ENCODE measurements at regions not wholly inside any gene's neighbourhood (a gene's known extent, or its start where the extent isn't known, plus 50 kb on each side); places are given as distances from the start of the nearest gene placed in this dataset.
"Not testable (repeated sequence)": the region's sequence is repeated elsewhere in the genome, so short reads cannot be mapped to it uniquely, and the experiment has no call there.

DNA sequence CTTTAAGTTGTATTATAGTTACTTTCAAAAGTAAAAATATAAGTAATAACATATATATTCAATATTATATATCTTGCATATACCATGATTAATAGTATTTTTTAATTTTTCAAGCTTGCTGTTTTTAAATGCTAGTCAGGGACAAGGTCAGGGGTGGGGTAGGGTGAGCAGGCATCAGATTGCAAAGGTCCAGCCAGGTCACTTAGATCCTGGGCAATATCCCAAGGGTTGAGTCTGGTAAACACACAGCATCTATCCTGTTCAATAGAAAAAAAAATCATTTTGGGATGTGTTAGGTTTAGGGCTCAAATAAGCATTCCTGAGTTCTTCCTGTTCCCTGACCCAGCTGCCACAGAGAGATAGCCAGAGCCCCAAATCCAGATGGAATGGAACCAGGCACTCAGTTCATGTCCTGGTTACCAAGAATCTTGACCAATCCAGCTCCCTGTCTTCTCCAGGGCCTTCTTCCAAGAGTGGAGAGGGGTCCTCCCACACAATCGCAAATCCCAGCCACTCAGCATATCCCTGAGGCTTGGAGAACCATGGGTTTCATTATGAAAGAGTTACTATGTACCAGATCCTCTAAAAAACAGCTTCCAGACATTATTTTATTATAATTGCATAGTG is 134.9 kb upstream of the TOP1 start:
- DNase-seq (ENCODE audit: low read depth), result no peak

DNA sequence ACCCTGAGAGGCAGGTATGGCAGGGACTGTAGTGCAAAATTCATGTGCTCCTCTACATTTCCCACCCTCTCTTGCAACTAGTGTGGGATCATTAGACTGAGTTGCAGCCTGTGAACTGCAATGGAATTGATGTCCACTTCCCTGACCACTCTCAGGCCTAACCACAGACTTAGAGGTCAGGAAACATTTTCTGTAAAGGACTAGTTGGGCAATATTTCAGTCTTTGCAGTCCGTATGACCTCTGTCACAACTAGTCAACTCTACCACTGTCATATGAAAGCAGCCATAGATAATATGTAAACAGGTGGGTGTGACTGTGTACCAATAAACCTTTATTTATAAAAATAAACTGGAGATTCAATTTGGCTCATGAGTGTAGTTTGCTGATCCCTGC is 134.4 kb upstream of the TOP1 start:
- DNase-seq (ENCODE audit: low read depth), result no peak

DNA sequence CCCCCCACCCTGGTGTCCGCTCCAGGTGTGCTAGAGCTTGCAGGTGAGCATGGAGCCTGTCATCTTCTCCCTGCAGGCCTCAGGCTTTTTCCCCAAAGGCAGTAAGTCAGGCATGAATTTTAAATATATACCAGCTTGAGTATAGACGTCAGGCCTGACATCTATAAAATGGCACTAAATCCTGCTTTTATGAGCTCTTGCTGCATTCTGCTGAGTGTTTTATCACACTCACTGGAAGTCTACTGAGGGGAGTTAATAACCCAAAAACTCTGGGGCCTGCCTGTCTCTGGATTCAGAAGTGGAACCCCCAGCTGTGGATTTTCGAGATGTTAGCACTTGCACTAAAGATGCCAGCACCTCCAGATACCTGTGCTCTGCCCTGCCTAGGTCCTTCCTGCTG is 133.4 kb upstream of the TOP1 start:
- DNase-seq (ENCODE audit: low read depth), result no peak

DNA sequence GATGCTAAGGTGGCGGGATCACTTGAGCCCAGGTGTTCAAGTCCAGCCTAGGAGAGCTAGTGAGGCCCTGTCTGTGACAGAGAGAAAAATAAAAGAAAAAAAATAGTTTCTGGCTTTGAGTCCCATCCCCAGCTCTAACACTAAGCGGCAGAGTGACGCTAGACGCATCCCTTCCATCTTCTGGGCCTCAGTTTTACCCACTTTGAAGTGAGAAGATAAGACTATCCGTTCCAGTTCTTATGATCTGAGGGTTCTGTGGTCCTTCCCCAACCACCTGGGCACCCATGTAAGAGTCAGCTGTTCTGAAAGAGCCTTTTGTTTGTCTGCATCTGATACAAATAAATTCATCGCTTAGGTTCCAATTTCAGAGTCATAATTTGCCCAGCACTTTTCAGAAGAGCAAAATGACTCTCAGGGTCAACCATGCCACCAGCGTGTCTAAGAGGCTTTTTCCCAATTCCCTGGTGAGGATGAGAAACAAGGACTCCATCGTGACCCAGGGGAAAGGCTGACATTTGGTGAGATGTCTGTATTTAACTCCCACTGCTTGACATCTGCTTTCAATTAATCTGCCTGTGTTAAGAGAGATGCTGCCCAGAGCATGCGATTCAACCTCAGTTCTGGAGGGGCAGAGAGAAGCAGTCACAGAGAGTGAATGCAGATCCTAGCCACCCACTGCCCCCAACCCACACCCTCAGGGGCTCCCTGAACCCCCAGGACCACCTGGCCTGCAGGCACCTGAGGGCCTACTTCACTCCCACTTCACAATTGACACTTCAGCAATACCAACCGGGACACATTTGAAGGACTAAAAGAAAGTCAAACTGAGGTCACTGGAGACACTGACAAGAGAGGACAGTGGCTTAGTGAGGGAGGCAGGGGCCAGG is 131.6 kb upstream of the TOP1 start:
- no peak for DNase-seq (ENCODE audit: low read depth)

DNA sequence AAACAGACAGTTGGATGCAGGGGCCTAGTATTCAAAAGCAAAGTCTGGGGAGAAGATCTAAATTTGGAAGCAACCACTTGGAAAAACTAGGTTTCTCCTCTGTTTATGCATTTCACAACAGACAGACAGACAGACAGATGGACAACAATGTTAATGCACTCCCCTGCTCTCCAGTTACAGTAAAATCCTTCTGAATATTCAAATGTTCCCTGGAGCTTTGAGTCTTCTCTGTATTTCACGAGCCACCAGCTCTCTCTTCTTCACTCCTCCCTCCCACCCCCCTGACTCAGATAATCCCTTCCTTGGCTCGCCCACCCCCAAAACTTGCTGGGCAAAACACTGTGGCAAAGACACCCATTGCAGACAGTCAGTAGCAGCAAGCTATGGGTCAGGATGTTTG is 129.3 kb upstream of the TOP1 start:
- no peak for DNase-seq (ENCODE audit: low read depth)

DNA sequence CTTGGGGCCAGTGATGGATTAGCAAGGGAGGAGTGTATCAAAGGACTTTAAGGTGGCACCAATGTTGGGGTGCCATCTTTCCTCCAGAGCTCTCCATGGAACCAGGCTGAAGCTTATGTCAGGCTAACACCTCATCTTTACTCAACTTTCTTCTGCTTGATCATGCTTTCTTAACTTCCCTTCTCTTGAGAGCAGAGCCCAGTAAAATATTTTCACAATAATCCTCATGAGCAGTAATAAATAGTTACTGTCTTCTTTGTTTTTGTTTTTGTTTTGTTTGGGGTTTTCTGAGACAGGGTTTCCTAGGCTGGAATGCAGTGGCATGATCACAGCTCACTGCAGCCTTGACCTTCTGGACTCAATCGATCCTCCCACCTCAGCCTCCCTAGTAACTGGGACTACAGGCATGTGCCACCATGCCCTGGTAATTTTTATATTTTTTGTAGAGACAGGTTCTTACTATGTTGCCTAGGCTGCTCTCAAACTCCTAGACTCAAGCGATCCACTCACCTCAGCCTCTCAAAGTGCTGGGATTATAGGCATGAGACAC is 127.9 kb upstream of the TOP1 start:
- no peak for DNase-seq (ENCODE audit: low read depth)

DNA sequence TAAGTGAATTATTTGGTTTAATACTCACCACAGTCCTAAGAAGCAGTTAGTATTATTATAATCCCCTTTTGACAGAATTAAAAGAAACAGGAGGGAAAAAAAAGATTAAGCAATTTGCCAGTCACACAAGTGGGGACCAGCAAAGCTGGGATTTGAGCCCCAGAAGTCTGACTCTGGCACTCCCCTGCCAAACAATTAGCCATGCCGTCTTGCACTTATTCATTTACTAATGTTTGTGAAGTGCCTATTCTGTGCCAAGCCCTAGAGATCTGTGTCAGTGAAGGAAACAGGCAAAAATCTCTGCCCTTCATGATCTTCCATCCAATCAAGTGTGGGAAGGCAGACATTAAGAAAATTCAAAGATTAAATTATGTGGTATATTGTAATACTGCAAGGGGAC is 126.0 kb upstream of the TOP1 start:
- no peak for DNase-seq (ENCODE audit: low read depth)

DNA sequence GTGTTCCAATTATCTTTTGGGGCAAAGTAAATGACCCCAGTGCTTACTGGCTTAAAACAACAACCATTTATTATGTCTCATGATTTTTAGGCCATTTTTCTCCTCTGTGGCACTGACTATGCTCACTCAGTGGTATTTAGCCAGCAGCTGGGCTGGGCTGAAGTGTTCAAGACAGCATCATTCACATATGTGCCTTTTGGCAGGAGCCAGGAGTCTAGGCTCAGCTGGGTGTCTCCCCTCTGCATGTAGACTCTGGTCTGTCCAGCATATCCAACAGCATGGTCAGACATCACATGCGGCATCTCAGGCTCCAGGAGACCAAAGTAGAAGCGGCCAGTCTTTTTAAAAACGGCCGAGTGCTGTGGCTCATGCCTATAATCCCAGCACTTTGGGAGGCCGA is 120.3 kb upstream of the TOP1 start:
- no peak for DNase-seq (ENCODE audit: low read depth)

DNA sequence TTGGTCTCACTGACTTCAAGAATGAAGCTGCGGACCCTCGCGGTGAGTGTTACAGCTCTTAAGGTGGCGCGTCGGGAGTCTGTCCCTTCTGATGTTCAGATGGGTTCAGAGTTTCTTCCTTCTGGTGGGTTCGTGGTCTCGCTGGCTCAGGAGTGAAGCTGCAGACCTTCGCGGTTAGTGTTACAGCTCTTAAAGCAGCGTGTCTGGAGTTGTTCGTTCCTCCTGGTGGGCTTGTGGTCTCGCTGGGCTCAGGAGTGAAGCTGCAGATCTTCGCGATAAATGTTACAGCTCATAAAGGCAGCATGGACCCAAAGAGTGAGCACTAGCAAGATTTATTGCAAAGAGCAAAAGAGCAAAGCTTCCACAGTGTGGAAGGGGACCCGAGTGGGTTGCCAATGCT is 119.1 kb upstream of the TOP1 start:
- not testable (repeated sequence) for DNase-seq (ENCODE audit: low read depth)

DNA sequence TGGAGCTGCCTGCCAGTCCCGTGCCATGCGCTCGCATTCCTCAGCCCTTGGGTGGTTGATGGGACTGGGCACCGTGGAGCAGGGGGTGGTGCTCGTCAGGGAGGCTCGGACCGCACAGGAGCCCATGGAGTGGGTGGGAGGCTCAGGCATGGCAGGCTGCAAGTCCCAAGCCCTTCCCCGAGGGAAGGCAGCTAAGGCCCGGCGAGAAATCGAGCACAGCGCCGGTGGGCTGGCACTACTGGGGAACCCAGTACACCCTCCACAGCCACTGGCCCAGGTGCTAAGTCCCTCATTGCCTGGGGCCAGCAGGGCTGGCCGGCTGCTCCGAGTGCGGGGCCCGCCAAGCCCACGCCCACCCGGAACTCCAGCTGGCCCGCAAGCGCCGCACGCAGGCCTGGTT is 118.2 kb upstream of the TOP1 start:
- not testable (repeated sequence) for DNase-seq (ENCODE audit: low read depth)

DNA sequence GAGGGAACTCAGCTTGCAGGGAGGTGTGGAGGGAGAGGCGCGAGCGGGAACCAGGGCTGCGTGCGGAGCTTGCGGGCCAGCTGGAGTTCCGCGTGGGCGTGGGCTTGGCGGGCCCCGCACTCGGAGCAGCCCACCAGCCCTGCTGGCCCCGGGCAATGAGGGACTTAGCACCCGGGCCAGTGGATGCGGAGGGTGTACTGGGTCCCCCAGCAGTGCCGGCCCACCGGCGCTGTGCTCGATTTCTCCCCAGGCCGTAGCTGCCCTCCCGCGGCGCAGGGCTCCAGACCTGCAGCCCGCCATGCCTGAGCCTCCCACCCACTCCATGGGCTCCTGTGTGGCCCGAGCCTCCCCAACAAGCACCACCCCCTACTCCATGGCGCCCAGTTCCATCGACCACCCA is 117.5 kb upstream of the TOP1 start:
- not testable (repeated sequence) for DNase-seq (ENCODE audit: low read depth)

DNA sequence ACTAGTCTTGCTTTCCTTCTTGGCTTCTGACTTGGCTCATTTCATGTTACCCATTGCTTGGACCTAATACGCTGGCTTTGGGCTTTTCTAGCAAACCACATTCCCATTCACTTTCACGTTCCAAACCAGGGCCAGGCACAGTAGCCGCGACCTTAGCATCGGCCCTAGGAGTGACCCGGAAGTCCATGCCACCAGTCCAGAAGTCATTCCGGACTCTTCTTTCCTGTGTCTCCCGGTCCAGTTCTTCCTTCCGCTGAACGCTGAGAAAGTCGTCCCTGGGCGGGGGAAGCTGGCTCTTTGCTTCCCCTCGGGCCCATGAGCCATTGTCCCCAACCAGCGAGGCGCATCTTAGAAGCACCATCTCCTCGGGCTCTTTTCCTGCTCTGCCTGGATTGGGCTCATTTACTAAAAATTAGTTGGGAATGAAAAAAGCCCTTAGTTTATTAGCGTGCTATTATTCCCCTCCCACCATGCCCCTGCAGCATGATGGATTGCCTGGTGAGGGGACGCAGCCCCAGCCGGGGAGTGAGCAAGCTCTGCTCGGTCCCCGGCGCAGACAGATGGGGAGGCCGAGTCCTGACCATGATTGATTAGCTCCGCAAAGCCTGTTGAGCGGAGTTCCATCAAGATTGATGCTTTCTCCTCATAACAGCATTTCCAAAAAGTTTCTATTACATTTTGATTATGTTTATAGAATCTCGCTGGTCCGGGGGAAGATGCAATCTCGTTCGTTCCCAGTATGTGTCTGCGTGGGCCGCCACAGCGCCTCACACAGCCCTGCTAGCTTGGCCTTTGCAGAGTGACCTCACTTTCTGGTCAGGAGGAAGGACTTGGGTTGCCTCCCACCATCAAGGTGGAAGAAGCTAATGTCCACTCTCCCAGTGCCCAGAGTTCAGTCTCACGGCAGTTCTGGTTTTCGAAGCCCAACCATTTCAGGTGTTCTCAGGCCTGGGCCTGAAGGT is 115.1 kb upstream of the TOP1 start:
- no peak for DNase-seq (ENCODE audit: low read depth)

DNA sequence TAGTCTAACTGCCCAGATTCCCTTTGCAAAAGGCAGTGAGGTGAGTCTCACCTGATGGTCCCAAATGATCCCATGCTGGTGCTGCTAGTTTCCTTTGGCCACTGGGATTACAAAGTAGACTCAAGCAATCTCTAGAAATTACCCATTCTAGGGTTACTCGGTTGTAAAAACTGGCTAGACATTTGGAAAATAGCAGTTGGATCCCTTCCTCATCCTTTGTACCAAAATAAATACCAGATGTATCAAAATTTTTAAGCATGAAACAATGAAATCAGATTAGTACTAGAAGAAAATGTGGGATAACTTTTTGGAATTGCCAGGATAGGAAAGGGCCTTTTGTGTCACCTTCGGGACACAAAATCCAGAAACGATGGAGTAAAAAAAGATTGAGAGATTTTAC is 112.9 kb upstream of the TOP1 start:
- DNase-seq (ENCODE audit: low read depth), result no peak

DNA sequence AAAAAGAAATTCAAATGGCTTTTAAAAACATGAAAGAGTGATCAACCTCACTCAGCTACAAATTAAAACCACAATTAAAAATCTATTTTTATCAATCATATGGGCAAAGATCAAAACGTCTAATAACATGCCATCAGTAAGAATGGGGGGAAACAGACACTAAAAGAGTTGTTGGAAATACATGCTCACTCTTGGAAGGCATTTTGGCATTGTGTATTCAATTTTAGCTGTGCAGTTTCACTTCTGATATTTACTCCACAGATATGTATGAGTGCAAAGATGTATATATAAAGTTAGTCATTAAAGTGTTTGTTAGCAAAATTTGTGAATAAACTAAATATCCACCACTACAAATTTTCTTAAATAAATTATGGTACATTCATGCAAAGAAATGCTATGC is 112.3 kb upstream of the TOP1 start:
- no peak for DNase-seq (ENCODE audit: low read depth)

DNA sequence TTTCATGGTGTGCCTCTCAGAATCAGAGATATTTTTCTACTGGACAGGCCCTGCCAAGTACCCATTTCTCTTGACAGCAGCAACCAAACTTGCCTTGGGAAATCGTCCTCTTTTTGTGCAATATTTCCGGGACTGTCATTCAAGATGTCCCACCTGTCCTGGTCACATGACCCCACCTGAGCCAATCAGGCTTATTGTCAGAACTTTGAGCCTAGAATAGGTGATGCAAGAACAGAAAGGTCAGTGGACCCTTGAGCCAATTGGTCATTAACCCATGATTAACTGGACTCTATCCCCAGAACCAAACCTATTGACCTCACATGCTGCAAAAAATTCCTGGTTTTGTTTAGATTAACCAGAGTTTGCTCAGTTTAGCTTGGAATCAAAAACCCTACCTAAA is 108.3 kb upstream of the TOP1 start:
- no peak for DNase-seq (ENCODE audit: low read depth)

DNA sequence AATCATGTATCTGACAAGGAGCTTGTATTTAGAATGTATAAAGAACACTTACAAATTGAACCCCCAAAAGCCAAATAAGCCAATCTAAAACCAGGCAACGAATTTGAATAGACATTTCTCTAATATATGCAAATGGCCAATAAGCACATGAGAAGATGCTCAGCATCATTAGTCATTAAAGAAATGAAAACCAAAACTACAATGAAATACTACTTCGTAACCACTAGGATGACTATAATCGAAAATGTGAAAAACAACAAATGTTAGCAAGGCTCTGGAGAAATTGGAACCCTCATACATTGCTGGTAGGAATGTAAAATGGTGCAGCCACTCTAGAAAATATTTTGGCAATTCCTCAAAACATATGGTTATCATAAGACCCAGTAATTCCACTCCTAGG is 105.8 kb upstream of the TOP1 start:
- DNase-seq (ENCODE audit: low read depth), result no peak

DNA sequence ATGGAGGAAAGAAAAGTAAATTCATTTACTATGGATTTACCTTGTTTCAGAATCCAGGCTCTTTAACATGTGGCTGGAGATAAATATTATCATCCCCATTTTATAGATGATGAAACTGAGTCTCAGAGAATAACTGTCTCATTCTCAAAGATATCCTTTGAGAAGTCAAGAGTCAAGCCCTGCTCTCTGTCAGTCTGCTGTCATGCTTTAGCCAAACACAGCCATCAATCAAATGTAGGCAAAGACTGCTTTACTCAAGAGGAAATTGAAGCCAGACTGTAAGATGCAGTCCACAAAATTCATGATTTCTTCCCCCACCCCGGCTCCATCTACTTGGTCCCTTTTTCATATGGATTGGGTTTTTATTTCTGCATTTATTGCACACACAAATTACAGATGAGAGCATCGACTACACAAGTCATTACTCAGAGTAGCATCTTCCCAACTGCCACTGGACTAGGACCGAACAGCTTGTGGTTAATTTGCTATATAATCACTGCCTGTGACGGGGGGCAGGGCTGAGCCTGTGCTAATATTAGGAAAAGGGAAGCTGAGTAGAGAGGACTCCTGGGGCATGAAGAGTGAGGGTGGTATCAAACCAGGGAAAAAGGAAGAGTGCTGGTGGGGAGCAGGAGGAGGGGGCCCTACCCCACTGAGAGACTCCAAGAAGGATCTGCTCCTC is 102.7 kb upstream of the TOP1 start:
- no peak for DNase-seq (ENCODE audit: low read depth)

DNA sequence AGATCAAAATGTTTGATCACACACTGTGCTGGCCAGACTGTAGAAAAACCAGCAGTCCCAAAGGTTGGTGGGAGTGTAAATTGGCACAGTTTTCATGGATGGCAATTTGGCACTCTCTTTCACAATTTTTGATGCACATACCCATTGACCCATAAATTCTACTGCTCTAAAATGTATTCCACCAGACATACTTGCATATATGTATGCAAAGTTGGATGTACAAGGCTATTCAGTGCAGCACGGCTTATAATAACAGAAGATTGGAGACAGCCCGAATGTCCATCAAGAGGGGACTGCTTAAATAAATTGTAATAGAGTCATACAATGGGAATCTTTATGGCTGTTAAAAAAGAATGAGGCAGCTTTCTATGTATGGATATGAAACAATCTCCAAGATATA is 101.7 kb upstream of the TOP1 start:
- no peak for DNase-seq (ENCODE audit: low read depth)

DNA sequence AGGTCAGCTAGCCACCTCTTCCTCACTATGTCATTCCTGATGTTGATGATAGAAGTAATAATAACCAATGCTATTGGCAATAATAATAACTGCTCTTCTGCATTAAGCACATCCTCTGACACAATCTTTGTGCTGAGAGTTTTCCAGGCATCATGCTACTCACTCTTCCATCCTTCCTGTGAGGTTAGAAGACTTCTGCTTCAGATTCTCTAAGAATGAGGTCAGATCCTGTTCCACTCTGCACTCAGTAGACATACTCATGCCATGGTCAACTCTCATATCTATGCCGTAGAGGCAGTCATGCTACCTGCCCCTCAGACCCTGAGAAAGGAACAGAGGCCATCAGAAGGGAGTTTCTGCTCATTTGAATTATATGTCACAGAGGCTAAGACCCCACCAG is 98.1 kb upstream of the TOP1 start:
- peak; percentile 67 for DNase-seq (ENCODE audit: low read depth)

DNA sequence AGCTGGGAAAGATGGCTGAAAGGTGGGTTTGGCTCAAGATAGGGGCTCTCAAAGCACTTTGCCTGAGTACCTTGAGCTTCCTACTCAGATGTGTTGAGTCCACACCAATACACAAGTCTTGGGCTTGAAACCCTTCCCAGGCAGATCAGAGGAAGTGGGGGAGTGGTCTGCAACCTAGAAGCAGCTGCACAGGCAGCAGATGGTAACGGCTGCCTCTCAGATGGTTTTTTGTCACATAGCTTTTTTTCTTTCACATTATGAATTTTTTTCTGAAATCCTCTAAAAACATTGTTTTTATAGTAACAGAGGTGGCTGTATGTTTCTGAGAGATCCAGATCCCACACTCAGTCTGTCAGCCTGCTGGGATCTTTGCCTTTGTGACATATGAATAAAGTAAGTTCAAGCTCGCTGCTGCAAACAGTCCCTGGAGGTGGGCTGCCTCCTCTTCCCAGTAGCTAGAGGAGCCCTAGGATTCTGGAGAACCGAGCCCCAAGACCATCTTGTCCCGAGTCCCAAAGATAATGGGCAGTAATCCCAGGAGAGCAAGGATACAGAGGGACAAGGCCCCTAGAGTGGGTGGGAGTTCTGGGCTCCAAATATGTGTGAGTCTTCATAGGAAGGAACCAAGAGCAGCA is 97.1 kb upstream of the TOP1 start:
- DNase-seq (ENCODE audit: low read depth), result no peak

DNA sequence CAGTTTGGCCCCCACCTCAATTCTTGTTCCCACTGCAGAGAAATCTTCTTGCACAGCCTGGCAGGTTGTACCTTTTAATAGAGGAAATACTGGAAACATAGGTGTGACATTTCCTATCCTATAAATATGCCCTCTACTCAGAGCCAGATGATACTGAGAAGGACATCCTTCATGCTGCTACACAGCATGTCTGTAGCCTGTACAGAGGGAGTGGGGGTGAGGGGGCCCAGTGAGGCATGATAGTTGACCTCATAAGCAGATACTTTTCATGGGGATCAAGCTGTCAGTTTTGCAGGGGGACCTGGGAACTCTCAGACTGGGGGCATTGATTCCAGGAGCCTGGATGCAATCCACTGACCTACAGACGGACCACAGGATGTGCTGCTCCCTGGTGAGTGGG is 96.2 kb upstream of the TOP1 start:
- DNase-seq (ENCODE audit: low read depth), result no peak

Measured in ELR (cell line).